ENCODE measurements at regions not wholly inside any gene's neighbourhood (a gene's known extent, or its start where the extent isn't known, plus 50 kb on each side); places are given as distances from the start of the nearest gene placed in this dataset.
"Not testable (repeated sequence)": the region's sequence is repeated elsewhere in the genome, so short reads cannot be mapped to it uniquely, and the experiment has no call there.

- DNase-seq (ENCODE audit: low spot score); H3K4me1 ChIP-seq (ENCODE audit: insufficient read depth, low read length, poor library complexity, severe bottlenecking); H3K79me2 ChIP-seq (ENCODE audit: insufficient read depth, low read depth, low read length); H3K4me3 ChIP-seq (ENCODE audit: low read depth, low read length, poor library complexity, severe bottlenecking); H3K4me2 ChIP-seq (ENCODE audit: low read length); CTCF ChIA-PET (ENCODE audit: unreplicated experiment); POLR2A ChIA-PET; BruUV-seq (replicated peaks); H4K20me1 ChIP-seq (ENCODE audit: insufficient read depth, low read length); H3K27ac ChIP-seq (ENCODE audit: low read depth, low read length, poor library complexity, severe bottlenecking); H3K36me3 ChIP-seq (ENCODE audit: insufficient read depth, low read length); H3K9me3 ChIP-seq (ENCODE audit: low read length); intact Hi-C loops (cut with micrococcal nuclease; ENCODE audit: unreplicated experiment); H3K9me2 ChIP-seq (ENCODE audit: insufficient read depth, low read length); H2AFZ ChIP-seq (ENCODE audit: low read length): not testable (repeated sequence)
These were observed 459.4 kb upstream of the ZNG1F start for GRCh38 chr9:41648564-41648963.

GRCh38 chr9:41646246-41646645 is 457.1 kb upstream of the ZNG1F start:
- H2AFZ ChIP-seq (ENCODE audit: low read length); H3K27ac ChIP-seq (ENCODE audit: low read depth, low read length, poor library complexity, severe bottlenecking); H3K36me3 ChIP-seq (ENCODE audit: insufficient read depth, low read length); CTCF ChIA-PET (ENCODE audit: unreplicated experiment); H3K4me2 ChIP-seq (ENCODE audit: low read length); intact Hi-C loops (cut with micrococcal nuclease; ENCODE audit: unreplicated experiment); H3K9me2 ChIP-seq (ENCODE audit: insufficient read depth, low read length); BruUV-seq (replicated peaks); H4K20me1 ChIP-seq (ENCODE audit: insufficient read depth, low read length); H3K4me1 ChIP-seq (ENCODE audit: insufficient read depth, low read length, poor library complexity, severe bottlenecking); H3K79me2 ChIP-seq (ENCODE audit: insufficient read depth, low read depth, low read length); H3K4me3 ChIP-seq (ENCODE audit: low read depth, low read length, poor library complexity, severe bottlenecking); POLR2A ChIA-PET; H3K9me3 ChIP-seq (ENCODE audit: low read length); DNase-seq (ENCODE audit: low spot score): not testable (repeated sequence)

- H4K20me1 ChIP-seq (ENCODE audit: insufficient read depth, low read length); H3K36me3 ChIP-seq (ENCODE audit: insufficient read depth, low read length); BruUV-seq (replicated peaks); CTCF ChIA-PET (ENCODE audit: unreplicated experiment); H3K9me2 ChIP-seq (ENCODE audit: insufficient read depth, low read length); H3K79me2 ChIP-seq (ENCODE audit: insufficient read depth, low read depth, low read length); intact Hi-C loops (cut with micrococcal nuclease; ENCODE audit: unreplicated experiment); H3K9me3 ChIP-seq (ENCODE audit: low read length); H3K4me1 ChIP-seq (ENCODE audit: insufficient read depth, low read length, poor library complexity, severe bottlenecking); H3K27ac ChIP-seq (ENCODE audit: low read depth, low read length, poor library complexity, severe bottlenecking); POLR2A ChIA-PET: not testable (repeated sequence)
- Histone ChIP-seq H3K4me3 (ENCODE audit: low read depth, low read length, poor library complexity, severe bottlenecking) (peak overlapping the region; percentile 57), H3K4me2 (ENCODE audit: low read length) (peak overlapping the region; percentile 58), H2AFZ (ENCODE audit: low read length) (peak overlapping the region; percentile 72)
- DNase-seq (ENCODE audit: low spot score), result peak; percentile 71
These were observed 454.6 kb upstream of the ZNG1F start for GRCh38 chr9:41643571-41644279.

DNA sequence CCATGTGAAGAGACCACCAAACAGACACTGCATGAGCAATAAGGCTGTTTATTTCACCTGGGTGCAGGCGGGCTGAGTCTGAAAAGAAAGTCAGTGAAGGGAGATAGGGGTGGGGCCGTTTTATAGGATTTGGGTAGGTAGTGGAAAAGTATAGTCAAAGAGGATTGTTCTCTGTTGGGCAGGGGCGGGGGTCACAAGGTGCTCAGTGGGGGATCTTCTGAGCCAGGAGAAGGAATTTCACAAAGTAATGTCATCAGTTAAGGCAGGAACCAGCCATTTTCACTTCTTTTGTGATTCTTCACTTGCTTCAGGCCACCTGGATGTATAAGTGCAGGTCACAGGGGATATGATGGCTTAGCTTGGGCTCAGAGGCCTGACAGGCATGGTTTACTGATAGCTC is 444.6 kb upstream of the ZNG1F start:
- H3K4me2 ChIP-seq (ENCODE audit: low read length); H3K9me2 ChIP-seq (ENCODE audit: insufficient read depth, low read length); H3K79me2 ChIP-seq (ENCODE audit: insufficient read depth, low read depth, low read length); CTCF ChIA-PET (ENCODE audit: unreplicated experiment); BruUV-seq (replicated peaks); H4K20me1 ChIP-seq (ENCODE audit: insufficient read depth, low read length); H3K9me3 ChIP-seq (ENCODE audit: low read length); DNase-seq (ENCODE audit: low spot score); H2AFZ ChIP-seq (ENCODE audit: low read length); POLR2A ChIA-PET; H3K4me3 ChIP-seq (ENCODE audit: low read depth, low read length, poor library complexity, severe bottlenecking); intact Hi-C loops (cut with micrococcal nuclease; ENCODE audit: unreplicated experiment); H3K27ac ChIP-seq (ENCODE audit: low read depth, low read length, poor library complexity, severe bottlenecking); H3K36me3 ChIP-seq (ENCODE audit: insufficient read depth, low read length); H3K4me1 ChIP-seq (ENCODE audit: insufficient read depth, low read length, poor library complexity, severe bottlenecking): not testable (repeated sequence)

DNA sequence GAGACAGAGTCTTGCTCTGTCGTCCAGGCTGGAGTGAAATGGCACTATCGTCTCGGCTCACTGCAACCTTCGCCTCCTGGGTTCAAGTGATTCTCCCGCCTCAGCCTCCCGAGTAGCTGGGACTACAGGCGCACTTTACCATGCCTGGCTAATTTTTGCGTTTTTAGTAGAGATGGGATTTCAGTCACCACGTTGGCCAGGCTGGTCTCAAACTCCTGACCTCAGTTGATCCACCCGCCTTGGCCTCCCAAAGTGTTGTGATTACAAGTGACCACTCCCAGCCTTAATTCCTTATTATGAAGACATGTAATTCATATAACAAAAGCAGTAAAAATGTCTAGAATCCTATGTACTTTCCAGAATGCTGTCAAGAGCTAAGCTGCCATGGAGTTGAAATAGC is 434.5 kb upstream of the ZNG1F start:
- H3K79me2 ChIP-seq (ENCODE audit: insufficient read depth, low read depth, low read length); H3K4me2 ChIP-seq (ENCODE audit: low read length); H2AFZ ChIP-seq (ENCODE audit: low read length); H3K9me3 ChIP-seq (ENCODE audit: low read length); H3K4me3 ChIP-seq (ENCODE audit: low read depth, low read length, poor library complexity, severe bottlenecking); DNase-seq (ENCODE audit: low spot score); BruUV-seq (replicated peaks); POLR2A ChIA-PET; H3K27ac ChIP-seq (ENCODE audit: low read depth, low read length, poor library complexity, severe bottlenecking); H3K4me1 ChIP-seq (ENCODE audit: insufficient read depth, low read length, poor library complexity, severe bottlenecking); intact Hi-C loops (cut with micrococcal nuclease; ENCODE audit: unreplicated experiment); H3K36me3 ChIP-seq (ENCODE audit: insufficient read depth, low read length); H4K20me1 ChIP-seq (ENCODE audit: insufficient read depth, low read length); CTCF ChIA-PET (ENCODE audit: unreplicated experiment); H3K9me2 ChIP-seq (ENCODE audit: insufficient read depth, low read length): not testable (repeated sequence)

- H3K79me2 ChIP-seq (ENCODE audit: insufficient read depth, low read depth, low read length); CTCF ChIA-PET (ENCODE audit: unreplicated experiment); H3K9me3 ChIP-seq (ENCODE audit: low read length); H3K4me3 ChIP-seq (ENCODE audit: low read depth, low read length, poor library complexity, severe bottlenecking); H2AFZ ChIP-seq (ENCODE audit: low read length); BruUV-seq (replicated peaks); H3K27ac ChIP-seq (ENCODE audit: low read depth, low read length, poor library complexity, severe bottlenecking); intact Hi-C loops (cut with micrococcal nuclease; ENCODE audit: unreplicated experiment); H3K9me2 ChIP-seq (ENCODE audit: insufficient read depth, low read length); DNase-seq (ENCODE audit: low spot score); H3K4me2 ChIP-seq (ENCODE audit: low read length); H3K4me1 ChIP-seq (ENCODE audit: insufficient read depth, low read length, poor library complexity, severe bottlenecking); POLR2A ChIA-PET; H3K36me3 ChIP-seq (ENCODE audit: insufficient read depth, low read length); H4K20me1 ChIP-seq (ENCODE audit: insufficient read depth, low read length): not testable (repeated sequence)
These were observed 430.1 kb upstream of the ZNG1F start for GRCh38 chr9:41619254-41619653.

Measured in OCI-LY7 (cell line).